HepG2 (cell line): ENCODE measurements at regions not wholly inside any gene's neighbourhood (a gene's known extent, or its start where the extent isn't known, plus 50 kb on each side); places are given as distances from the start of the nearest gene placed in this dataset.

ENCODE experiments used
- ATAC-seq: fragments of 200-7000 bp; cut with Tn5 transposase; 3 replicates; pipeline ENCODE4 v1.9.1; 2020; ENCODE audit warnings: mild to moderate bottlenecking, moderate library complexity
- BruUV-seq: library from RNA; stranded (reverse); fragments of 400-500 nt; replicated peaks from 2 replicates; lab custom pipeline; 2021; lab: Mats Ljungman, UMichigan
- CTCF ChIA-PET: fragments of 300-600 bp; formaldehyde crosslinking; extraction: SDS; loops from one replicate; lab custom pipeline; 2021; ENCODE audit warnings: low total read pairs, inconsistent platforms, low intra/inter-chr PET ratio; lab: Yijun Ruan, JAX
- POLR2A ChIA-PET: fragments of 350-600 bp; sonication (Branson Sonifier 250); formaldehyde crosslinking; loops from one replicate; lab custom pipeline; 2020; ENCODE audit warnings: antibody characterized with exemption, inconsistent platforms; lab: Yijun Ruan, JAX
- DNase-seq: peaks from one replicate; pipeline ENCODE4 v3.0.0-alpha.2; 2015; ENCODE audit warnings: low spot score
- FAIRE-seq: peaks from 3 replicates; lab custom pipeline; 2011; peaks lifted over from hg19 to GRCh38; lab: Jason Lieb, UNC
- H2AFZ ChIP-seq: one replicate; pipeline ENCODE4 v1.6.1; 2011; ENCODE audit warnings: low read length, inconsistent platforms
- H3K27ac ChIP-seq: fragments of 300-600 bp; 3 replicates; pipeline ENCODE4 v1.8.0; 2011; ENCODE audit warnings: mixed run types, mild to moderate bottlenecking, mixed read lengths, low read length, inconsistent platforms; ENCODE audit not compliant: insufficient read depth; ENCODE audit errors: extremely low read length
- H3K27me3 ChIP-seq, 2 experiments: fragments of 200-600 bp in 1 of 2; 2 replicates in 1 of 2; 3 replicates in 1 of 2; pipeline versions ENCODE4 v1.6.0 to v1.8.0; 2011; ENCODE audit warnings: low read length in 2 of 2, mild to moderate bottlenecking in 2 of 2, moderate library complexity in 2 of 2, inconsistent platforms in 1 of 2; ENCODE audit not compliant: insufficient read depth in 2 of 2, control insufficient read depth in 1 of 2
- H3K36me3 ChIP-seq, 2 experiments: fragments of 200-600 bp in 1 of 2; replicated peaks in 1 of 2; 2 replicates in 1 of 2; 3 replicates in 1 of 2; pipeline versions ENCODE4 v1.5.1 to v1.8.0; 2011; ENCODE audit warnings: low read length in 2 of 2, inconsistent platforms in 1 of 2; ENCODE audit not compliant: insufficient read depth in 2 of 2, control insufficient read depth in 1 of 2
- H3K4me1 ChIP-seq: 2 replicates; pipeline ENCODE4 v1.5.1; 2012; ENCODE audit warnings: low read length, inconsistent platforms; ENCODE audit not compliant: insufficient read depth
- H3K4me2 ChIP-seq: 2 replicates; pipeline ENCODE4 v1.6.0; 2011; ENCODE audit warnings: low read depth, low read length, inconsistent platforms
- H3K4me3 ChIP-seq, 3 experiments: fragments of 200-600 bp in 1 of 3; sonication (generic), shearing (Covaris generic) in 1 of 3; replicated peaks in 1 of 3; 2 replicates each; pipeline ENCODE4 v1.5.1; 2011 to 2016; ENCODE audit warnings: low read length in 3 of 3, inconsistent platforms in 2 of 3, low read depth in 2 of 3, mild to moderate bottlenecking in 2 of 3, control low read depth in 1 of 3, mixed read lengths in 1 of 3; ENCODE audit not compliant: insufficient read depth in 1 of 3
- H3K79me2 ChIP-seq: one replicate; pipeline ENCODE4 v1.6.1; 2011; ENCODE audit warnings: low read length, inconsistent platforms; ENCODE audit not compliant: insufficient read depth
- H3K9ac ChIP-seq: 2 replicates; pipeline ENCODE4 v1.6.0; 2011; ENCODE audit warnings: mild to moderate bottlenecking, low read depth, low read length, inconsistent platforms; ENCODE audit not compliant: insufficient read depth
- H3K9me3 ChIP-seq: 2 replicates; pipeline ENCODE4 v1.5.1; 2012; ENCODE audit warnings: mild to moderate bottlenecking, low read length
- H4K20me1 ChIP-seq: 2 replicates; pipeline ENCODE4 v1.6.0; 2011; ENCODE audit warnings: inconsistent platforms, mild to moderate bottlenecking, low read length, moderate library complexity; ENCODE audit not compliant: insufficient read depth
- KDM4B ChIP-seq: sonication (generic); formaldehyde crosslinking; IDR thresholded peaks from 2 replicates; pipeline ENCODE4 v1.4.0; 2020; ENCODE audit warnings: missing genetic modification reagents
- NCOA5 ChIP-seq: sonication (generic); formaldehyde crosslinking; IDR thresholded peaks from 2 replicates; pipeline ENCODE4 v1.4.0; 2020; ENCODE audit warnings: missing genetic modification reagents
- PITX1 ChIP-seq: sonication (generic); formaldehyde crosslinking; IDR thresholded peaks from 2 replicates; pipeline ENCODE4 v1.5.1; 2020; ENCODE audit warnings: mild to moderate bottlenecking, missing genetic modification reagents
- TBL1XR1 ChIP-seq: fragments of 150-350 bp; IDR thresholded peaks from 2 replicates; pipeline ENCODE4 v1.6.1; 2014; ENCODE audit warnings: borderline replicate concordance, low read length; ENCODE audit not compliant: partially characterized antibody
- ZFP36L1 ChIP-seq: sonication (generic); formaldehyde crosslinking; IDR thresholded peaks from 2 replicates; pipeline ENCODE4 v1.8.0; 2022; ENCODE audit warnings: mild to moderate bottlenecking, missing genetic modification reagents, moderate library complexity
- ZNF343 ChIP-seq: sonication (generic); formaldehyde crosslinking; IDR thresholded peaks from 2 replicates; pipeline ENCODE4 v1.4.0; 2020; ENCODE audit warnings: mild to moderate bottlenecking, missing genetic modification reagents
- ZNF616 ChIP-seq: sonication (generic); formaldehyde crosslinking; IDR thresholded peaks from 2 replicates; pipeline ENCODE4 v1.5.0; 2020; ENCODE audit warnings: low read depth, mild to moderate bottlenecking, missing genetic modification reagents
- ZNF724P ChIP-seq: sonication (generic); formaldehyde crosslinking; IDR thresholded peaks from 2 replicates; pipeline ENCODE4 v1.8.0; 2022; ENCODE audit warnings: missing genetic modification reagents, borderline replicate concordance
- ZNF777 ChIP-seq: sonication (generic); formaldehyde crosslinking; IDR thresholded peaks from 2 replicates; pipeline ENCODE4 v1.4.0; 2020; ENCODE audit warnings: missing genetic modification reagents
- ZNF788 ChIP-seq: sonication (generic); formaldehyde crosslinking; IDR thresholded peaks from 2 replicates; pipeline ENCODE4 v1.5.0; 2020; ENCODE audit warnings: mild to moderate bottlenecking, missing genetic modification reagents, borderline replicate concordance
- ZSCAN29 ChIP-seq: sonication (generic); formaldehyde crosslinking; conservative IDR thresholded peaks from 2 replicates; pipeline ENCODE4 v1.4.0; 2020; ENCODE audit warnings: mild to moderate bottlenecking, missing genetic modification reagents
- WGBS: methylation state at CpG from one replicate; pipeline ENCODE4 v1.1.6; 2017; ENCODE audit warnings: low lambda C conversion rate; 5-methylcytosine and 5-hydroxymethylcytosine counted together
- in situ Hi-C: cut with HindIII; loops from 2 replicates; pipeline ENCODE4 v1.10.0; 2017; ENCODE audit warnings: low pct_unique_long_range_greater_than_20kb; ENCODE audit not compliant: extremely low pct_ligation_motif_present
- intact Hi-C: fragments of 100-400 bp; cut with micrococcal nuclease; formaldehyde crosslinking; loops from one replicate; pipeline ENCODE4 v1.10.0; 2022; ENCODE audit not compliant: unreplicated experiment
- TF ChIP-seq, protein P1 (sequence below): sonication (generic); formaldehyde crosslinking; IDR thresholded peaks from 2 replicates; pipeline ENCODE4 v1.4.0; 2020; ENCODE audit warnings: mild to moderate bottlenecking, missing genetic modification reagents
- TF ChIP-seq, protein P2 (sequence below): sonication (generic); formaldehyde crosslinking; IDR thresholded peaks from 2 replicates; pipeline ENCODE4 v1.8.1; 2023; ENCODE audit warnings: missing genetic modification reagents, inconsistent platforms, borderline replicate concordance
- TF ChIP-seq, protein P3 (sequence below): sonication (generic); formaldehyde crosslinking; IDR thresholded peaks from 2 replicates; pipeline ENCODE4 v1.5.0; 2020; ENCODE audit warnings: mild to moderate bottlenecking, missing genetic modification reagents
- TF ChIP-seq, protein P4 (sequence below): sonication (generic); formaldehyde crosslinking; IDR thresholded peaks from 2 replicates; pipeline ENCODE4 v1.4.0; 2020; ENCODE audit warnings: missing genetic modification reagents

DNA sequence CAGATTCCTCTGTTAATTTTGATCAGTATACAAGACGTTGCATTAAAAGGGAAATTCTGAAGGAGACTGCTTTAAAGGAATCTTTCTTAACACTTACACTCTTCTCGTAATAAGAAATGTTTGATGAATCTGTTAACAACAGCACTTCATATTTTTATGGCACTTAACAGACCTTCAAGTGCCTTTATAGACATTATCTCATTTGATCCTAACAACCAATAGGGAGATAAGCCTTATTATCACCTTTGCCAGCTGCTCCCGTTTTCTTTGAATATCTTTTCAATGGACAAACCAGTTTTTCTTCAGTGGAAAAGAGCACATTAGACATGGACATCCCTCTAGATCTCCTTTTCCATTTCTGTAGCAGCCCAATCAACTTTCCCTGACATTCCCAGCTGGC, 653.0 kb upstream of the FAM98A start:
- CTCF ChIA-PET = no interaction called here
- in situ Hi-C loops = no loop called here
- Histone ChIP-seq H3K9me3 (peaks cover 25% of the 10 kb centered on the region), H4K20me1 (no peaks in the 10 kb centered on the region), H3K4me3 (no peak overlapping the region), H3K4me1 (no peaks in the 10 kb centered on the region), H3K4me2 (no peak overlapping the region), H3K27me3 (no peaks in the 10 kb centered on the region), H3K79me2 (no peaks in the 10 kb centered on the region), H3K27ac (no peak overlapping the region), H3K9ac (no peak overlapping the region), H3K36me3 (no peaks in the 10 kb centered on the region), H2AFZ (no peak overlapping the region)
- 0% methylated on average over 3 of the region's 3 CpGs for WGBS
- BruUV-seq = no TSS peak
- DNase-seq (no peak), ATAC-seq (no peak), FAIRE-seq (no peak)
- no peak for TF ChIP-seq ZNF788 (CRISPR knock-in tag)
- TF ChIP-seq ZFP36L1 = no peak
- TF ChIP-seq, protein P1, sequence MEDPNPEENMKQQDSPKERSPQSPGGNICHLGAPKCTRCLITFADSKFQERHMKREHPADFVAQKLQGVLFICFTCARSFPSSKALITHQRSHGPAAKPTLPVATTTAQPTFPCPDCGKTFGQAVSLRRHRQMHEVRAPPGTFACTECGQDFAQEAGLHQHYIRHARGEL (CRISPR knock-in tag) = no peak
- intact Hi-C loops = no loop called here
- POLR2A ChIA-PET = no interaction called here

DNA sequence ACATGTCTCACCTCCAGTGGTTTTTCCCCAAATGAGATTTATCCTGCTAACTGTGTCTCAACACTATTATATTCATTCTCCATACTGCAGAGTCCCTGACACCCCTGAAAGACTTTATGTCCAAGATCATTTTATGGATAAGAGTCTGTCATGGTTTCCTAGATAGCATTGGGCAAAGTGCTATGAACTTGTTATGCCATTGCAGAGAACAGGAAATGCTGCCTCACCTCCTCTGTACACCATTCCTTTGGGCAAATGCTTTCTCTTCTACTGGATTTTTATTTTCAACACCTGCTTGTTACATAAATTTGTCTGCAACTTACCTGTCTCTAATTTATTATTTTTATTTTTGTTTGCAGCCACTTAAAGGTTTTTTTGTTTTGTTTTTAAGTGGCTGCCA, 652.5 kb upstream of the FAM98A start:
- FAIRE-seq (no peak), DNase-seq (no peak), ATAC-seq (no peak)
- Histone ChIP-seq H3K36me3 (no peaks in the 10 kb centered on the region), H3K27me3 (no peaks in the 10 kb centered on the region), H4K20me1 (no peaks in the 10 kb centered on the region), H3K9me3 (peaks cover 29% of the 10 kb centered on the region), H3K79me2 (no peaks in the 10 kb centered on the region), H3K4me3 (no peak overlapping the region), H2AFZ (no peak overlapping the region), H3K9ac (no peak overlapping the region), H3K4me1 (no peaks in the 10 kb centered on the region), H3K4me2 (no peak overlapping the region), H3K27ac (no peak overlapping the region)
- TF ChIP-seq ZSCAN29 (no peak), KDM4B (CRISPR knock-in tag) (no peak), ZNF724P (CRISPR knock-in tag) (no peak), PITX1 (CRISPR knock-in tag) (no peak), ZNF616 (CRISPR knock-in tag) (no peak), TBL1XR1 (no peak), ZNF343 (CRISPR knock-in tag) (no peak), NCOA5 (no peak), ZNF777 (no peak)
- TF ChIP-seq, protein P2, sequence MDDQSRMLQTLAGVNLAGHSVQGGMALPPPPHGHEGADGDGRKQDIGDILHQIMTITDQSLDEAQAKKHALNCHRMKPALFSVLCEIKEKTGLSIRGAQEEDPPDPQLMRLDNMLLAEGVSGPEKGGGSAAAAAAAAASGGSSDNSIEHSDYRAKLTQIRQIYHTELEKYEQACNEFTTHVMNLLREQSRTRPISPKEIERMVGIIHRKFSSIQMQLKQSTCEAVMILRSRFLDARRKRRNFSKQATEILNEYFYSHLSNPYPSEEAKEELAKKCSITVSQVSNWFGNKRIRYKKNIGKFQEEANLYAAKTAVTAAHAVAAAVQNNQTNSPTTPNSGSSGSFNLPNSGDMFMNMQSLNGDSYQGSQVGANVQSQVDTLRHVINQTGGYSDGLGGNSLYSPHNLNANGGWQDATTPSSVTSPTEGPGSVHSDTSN = no peak
- TF ChIP-seq, protein P3, sequence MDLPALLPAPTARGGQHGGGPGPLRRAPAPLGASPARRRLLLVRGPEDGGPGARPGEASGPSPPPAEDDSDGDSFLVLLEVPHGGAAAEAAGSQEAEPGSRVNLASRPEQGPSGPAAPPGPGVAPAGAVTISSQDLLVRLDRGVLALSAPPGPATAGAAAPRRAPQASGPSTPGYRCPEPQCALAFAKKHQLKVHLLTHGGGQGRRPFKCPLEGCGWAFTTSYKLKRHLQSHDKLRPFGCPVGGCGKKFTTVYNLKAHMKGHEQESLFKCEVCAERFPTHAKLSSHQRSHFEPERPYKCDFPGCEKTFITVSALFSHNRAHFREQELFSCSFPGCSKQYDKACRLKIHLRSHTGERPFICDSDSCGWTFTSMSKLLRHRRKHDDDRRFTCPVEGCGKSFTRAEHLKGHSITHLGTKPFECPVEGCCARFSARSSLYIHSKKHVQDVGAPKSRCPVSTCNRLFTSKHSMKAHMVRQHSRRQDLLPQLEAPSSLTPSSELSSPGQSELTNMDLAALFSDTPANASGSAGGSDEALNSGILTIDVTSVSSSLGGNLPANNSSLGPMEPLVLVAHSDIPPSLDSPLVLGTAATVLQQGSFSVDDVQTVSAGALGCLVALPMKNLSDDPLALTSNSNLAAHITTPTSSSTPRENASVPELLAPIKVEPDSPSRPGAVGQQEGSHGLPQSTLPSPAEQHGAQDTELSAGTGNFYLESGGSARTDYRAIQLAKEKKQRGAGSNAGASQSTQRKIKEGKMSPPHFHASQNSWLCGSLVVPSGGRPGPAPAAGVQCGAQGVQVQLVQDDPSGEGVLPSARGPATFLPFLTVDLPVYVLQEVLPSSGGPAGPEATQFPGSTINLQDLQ (CRISPR knock-in tag) = no peak
- TF ChIP-seq, protein P4, sequence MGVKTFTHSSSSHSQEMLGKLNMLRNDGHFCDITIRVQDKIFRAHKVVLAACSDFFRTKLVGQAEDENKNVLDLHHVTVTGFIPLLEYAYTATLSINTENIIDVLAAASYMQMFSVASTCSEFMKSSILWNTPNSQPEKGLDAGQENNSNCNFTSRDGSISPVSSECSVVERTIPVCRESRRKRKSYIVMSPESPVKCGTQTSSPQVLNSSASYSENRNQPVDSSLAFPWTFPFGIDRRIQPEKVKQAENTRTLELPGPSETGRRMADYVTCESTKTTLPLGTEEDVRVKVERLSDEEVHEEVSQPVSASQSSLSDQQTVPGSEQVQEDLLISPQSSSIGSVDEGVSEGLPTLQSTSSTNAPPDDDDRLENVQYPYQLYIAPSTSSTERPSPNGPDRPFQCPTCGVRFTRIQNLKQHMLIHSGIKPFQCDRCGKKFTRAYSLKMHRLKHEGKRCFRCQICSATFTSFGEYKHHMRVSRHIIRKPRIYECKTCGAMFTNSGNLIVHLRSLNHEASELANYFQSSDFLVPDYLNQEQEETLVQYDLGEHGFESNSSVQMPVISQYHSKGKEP (CRISPR knock-in tag) = no peak
- in situ Hi-C loops (no loop called here), intact Hi-C loops (no loop called here)
- POLR2A ChIA-PET = no interaction called here
- no TSS peak for BruUV-seq
- CTCF ChIA-PET = no interaction called here
